GM12874 (cell line): ENCODE measurements at regions not wholly inside any gene's neighbourhood (a gene's known extent, or its start where the extent isn't known, plus 50 kb on each side); places are given as distances from the start of the nearest gene placed in this dataset.

Experiments used
- TF ChIP-seq, protein P1 (sequence below): IDR thresholded peaks from 2 replicates; pipeline ENCODE4 v1.5.1; 2011; ENCODE audit warnings: low read depth, mild to moderate bottlenecking, control low read depth, low read length, moderate library complexity; ENCODE audit not compliant: insufficient read depth

DNA sequence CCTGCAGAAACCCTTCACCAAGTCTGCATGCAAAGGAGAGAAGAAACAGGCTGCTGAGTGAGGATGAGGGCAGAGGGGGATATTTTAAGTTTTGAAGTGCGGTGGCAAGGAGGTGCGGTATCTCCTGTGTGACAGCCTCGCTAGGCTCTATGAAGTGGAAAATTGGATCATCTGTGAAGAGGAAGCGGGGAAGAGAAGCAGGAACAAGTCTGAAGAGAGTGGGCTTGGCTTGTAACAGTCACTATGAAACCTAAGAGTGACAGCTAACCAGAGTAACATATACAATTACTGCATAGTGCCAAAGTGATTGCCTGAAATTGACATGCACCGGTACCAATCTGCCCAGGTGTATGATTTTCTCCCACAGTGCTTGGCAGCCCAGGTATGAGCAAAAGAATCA, 287.5 kb upstream of the KLF14 start:
- TF ChIP-seq, protein P1, sequence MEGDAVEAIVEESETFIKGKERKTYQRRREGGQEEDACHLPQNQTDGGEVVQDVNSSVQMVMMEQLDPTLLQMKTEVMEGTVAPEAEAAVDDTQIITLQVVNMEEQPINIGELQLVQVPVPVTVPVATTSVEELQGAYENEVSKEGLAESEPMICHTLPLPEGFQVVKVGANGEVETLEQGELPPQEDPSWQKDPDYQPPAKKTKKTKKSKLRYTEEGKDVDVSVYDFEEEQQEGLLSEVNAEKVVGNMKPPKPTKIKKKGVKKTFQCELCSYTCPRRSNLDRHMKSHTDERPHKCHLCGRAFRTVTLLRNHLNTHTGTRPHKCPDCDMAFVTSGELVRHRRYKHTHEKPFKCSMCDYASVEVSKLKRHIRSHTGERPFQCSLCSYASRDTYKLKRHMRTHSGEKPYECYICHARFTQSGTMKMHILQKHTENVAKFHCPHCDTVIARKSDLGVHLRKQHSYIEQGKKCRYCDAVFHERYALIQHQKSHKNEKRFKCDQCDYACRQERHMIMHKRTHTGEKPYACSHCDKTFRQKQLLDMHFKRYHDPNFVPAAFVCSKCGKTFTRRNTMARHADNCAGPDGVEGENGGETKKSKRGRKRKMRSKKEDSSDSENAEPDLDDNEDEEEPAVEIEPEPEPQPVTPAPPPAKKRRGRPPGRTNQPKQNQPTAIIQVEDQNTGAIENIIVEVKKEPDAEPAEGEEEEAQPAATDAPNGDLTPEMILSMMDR = no peak

- TF ChIP-seq, protein P1 = no peak
Measured at GRCh38 chr7:131021902-131022301, 287.9 kb upstream of the KLF14 start.

DNA sequence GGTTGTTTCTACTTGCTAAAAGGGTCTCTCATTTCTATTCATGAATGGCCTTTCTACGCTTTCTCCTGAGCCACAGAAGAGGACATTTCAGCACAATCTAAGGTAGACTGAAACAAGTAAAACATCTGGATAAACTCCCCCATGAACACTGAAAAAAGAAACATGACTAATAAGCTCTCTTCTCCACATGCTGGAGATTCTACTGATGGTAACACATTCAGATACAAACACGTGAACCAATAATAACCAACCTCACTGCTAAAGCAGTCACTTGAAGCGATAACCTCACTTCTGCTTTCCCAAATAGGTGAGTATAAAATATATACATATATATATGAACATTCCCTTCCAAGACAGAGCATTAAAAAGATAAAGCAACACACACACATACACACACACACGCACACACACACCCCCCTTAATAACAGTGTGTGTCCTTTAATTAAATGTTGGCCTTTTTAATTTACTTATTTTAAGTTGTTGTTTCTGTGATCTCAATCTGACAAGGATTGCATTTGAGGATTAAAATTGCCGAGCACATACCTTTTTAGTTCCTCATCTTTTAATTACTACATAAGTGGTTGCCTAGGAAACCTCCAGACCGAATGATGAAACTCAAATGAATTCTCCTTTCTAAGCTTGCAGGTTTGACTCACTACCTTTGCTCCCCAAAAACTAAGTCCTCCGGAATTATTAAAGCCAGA, 292.4 kb upstream of the KLF14 start:
- TF ChIP-seq, protein P1 = no peak

GRCh38 chr7:131027287-131027773, 293.3 kb upstream of the KLF14 start:
- TF ChIP-seq, protein P1 = no peak

DNA sequence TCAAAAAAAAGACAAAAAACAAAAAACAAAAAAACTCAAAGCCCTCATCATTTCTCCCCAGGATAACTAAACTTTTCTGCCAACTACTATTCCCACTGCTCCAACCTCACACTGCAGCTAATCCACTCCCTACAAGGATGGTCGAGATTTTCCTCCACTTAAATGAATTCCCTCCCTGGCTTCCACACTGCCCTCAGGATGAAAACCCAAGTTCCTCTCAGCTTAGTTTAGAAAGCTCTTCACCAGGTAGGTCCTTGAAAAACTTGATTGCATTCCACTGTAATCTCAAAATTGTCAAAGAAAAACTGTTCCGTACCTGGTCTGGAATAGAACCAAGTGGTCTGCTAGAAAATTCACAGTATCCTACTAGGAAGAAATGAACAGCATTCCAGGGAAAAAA, 294.3 kb upstream of the KLF14 start:
- TF ChIP-seq, protein P1 = no peak

DNA sequence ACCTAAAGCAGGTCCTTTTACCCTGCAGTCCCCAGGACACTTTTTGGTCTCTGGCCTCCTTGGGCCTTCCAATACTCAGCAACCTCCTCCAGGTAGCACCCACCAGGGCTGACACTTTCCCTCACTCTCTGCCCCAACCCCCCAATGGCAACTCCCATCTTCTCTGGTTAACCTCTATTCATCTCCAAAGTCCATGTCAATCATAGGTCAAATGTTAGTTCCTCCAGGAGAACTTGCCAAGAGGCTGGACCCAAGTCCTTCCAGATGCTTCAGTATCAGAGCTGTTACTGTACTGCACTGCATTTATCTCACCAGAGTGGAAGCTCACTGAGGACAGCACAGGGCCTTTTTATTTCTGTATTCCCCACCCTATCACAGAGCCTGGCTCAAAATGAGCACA, 295.0 kb upstream of the KLF14 start:
- TF ChIP-seq, protein P1 = no peak

- TF ChIP-seq, protein P1 = no peak
Measured at GRCh38 chr7:131031099-131031868, 296.4 kb upstream of the MKLN1 start.
